HEK293 (cell line): ENCODE measurements at regions not wholly inside any gene's neighbourhood (a gene's known extent, or its start where the extent isn't known, plus 50 kb on each side); places are given as distances from the start of the nearest gene placed in this dataset.

Experiments used
- CTCF ChIA-PET: fragments of 350-600 bp; formaldehyde crosslinking; extraction: SDS; loops from one replicate; lab custom pipeline; 2021; ENCODE audit warnings: antibody characterized with exemption; lab: Yijun Ruan, JAX
- POLR2A ChIA-PET: fragments of 300-600 bp; formaldehyde crosslinking; extraction: SDS; loops from one replicate; lab custom pipeline; 2020; ENCODE audit warnings: antibody characterized with exemption, inconsistent platforms; lab: Yijun Ruan, JAX
- H3K27ac ChIP-seq: fragments of 200-500 bp; sonication (Bioruptor generic); 2 replicates; pipeline ENCODE4 v1.5.1; 2014; ENCODE audit warnings: low read depth, low read length, control low read depth, inconsistent platforms; ENCODE audit errors: extremely low read depth
- H3K36me3 ChIP-seq, 2 experiments: fragments of 200-500 bp in 1 of 2; sonication (Bioruptor generic) in 1 of 2; 1 replicate in 1 of 2; 2 replicates in 1 of 2; pipeline ENCODE4 v1.5.1; 2014 to 2017; ENCODE audit warnings: inconsistent platforms in 2 of 2, low read length in 2 of 2; ENCODE audit not compliant: control insufficient read depth in 2 of 2, insufficient read depth in 1 of 2
- H3K4me1 ChIP-seq: fragments of 200-500 bp; sonication (Bioruptor generic); 2 replicates; pipeline ENCODE4 v1.5.1; 2014; ENCODE audit warnings: mild to moderate bottlenecking, low read length, inconsistent platforms; ENCODE audit not compliant: control insufficient read depth, insufficient read depth
- H3K4me3 ChIP-seq: 2 replicates; pipeline ENCODE4 v1.5.1; 2011; ENCODE audit warnings: low read depth, mild to moderate bottlenecking, control low read depth, low read length, moderate library complexity
- H3K9me3 ChIP-seq: fragments of 200-500 bp; sonication (Bioruptor generic); 2 replicates; pipeline ENCODE4 v1.5.1; 2014; ENCODE audit warnings: low read depth, low read length, inconsistent platforms; ENCODE audit not compliant: control insufficient read depth, insufficient read depth
- BCL11A ChIP-seq: fragments of 450-650 bp; formaldehyde crosslinking; IDR thresholded peaks from 2 replicates; pipeline ENCODE4 v1.5.1; 2016; ENCODE audit warnings: low read depth, missing biosample characterization, missing genetic modification characterization
- SALL2 ChIP-seq: fragments of 450-650 bp; formaldehyde crosslinking; IDR thresholded peaks from 2 replicates; pipeline ENCODE4 v1.5.0; 2017; ENCODE audit warnings: missing biosample characterization, mild to moderate bottlenecking, missing genetic modification characterization, borderline replicate concordance
- WT1 ChIP-seq: fragments of 450-650 bp; formaldehyde crosslinking; IDR thresholded peaks from 2 replicates; pipeline ENCODE4 v1.5.1; 2016; ENCODE audit warnings: missing biosample characterization, missing genetic modification characterization
- ZBTB48 ChIP-seq: fragments of 450-650 bp; formaldehyde crosslinking; IDR thresholded peaks from 2 replicates; pipeline ENCODE4 v1.5.1; 2016; ENCODE audit warnings: missing biosample characterization, missing genetic modification characterization
- ZBTB8A ChIP-seq: fragments of 450-650 bp; formaldehyde crosslinking; IDR thresholded peaks from 2 replicates; pipeline ENCODE4 v1.5.1; 2016; ENCODE audit warnings: missing biosample characterization, missing genetic modification characterization
- ZNF146 ChIP-seq: fragments of 450-650 bp; formaldehyde crosslinking; IDR thresholded peaks from 2 replicates; pipeline ENCODE4 v1.5.1; 2016; ENCODE audit warnings: missing biosample characterization, missing genetic modification characterization
- ZNF302 ChIP-seq: fragments of 450-650 bp; formaldehyde crosslinking; IDR thresholded peaks from 2 replicates; pipeline ENCODE4 v1.5.1; 2016; ENCODE audit warnings: missing biosample characterization, missing genetic modification characterization, low read depth
- ZNF423 ChIP-seq: fragments of 450-650 bp; formaldehyde crosslinking; IDR thresholded peaks from 2 replicates; pipeline ENCODE4 v1.5.1; 2016; ENCODE audit warnings: missing biosample characterization, missing genetic modification characterization
- ZNF544 ChIP-seq: fragments of 450-650 bp; formaldehyde crosslinking; IDR thresholded peaks from 2 replicates; pipeline ENCODE4 v1.5.0; 2017; ENCODE audit warnings: missing biosample characterization, missing genetic modification characterization
- ZNF560 ChIP-seq: fragments of 450-650 bp; formaldehyde crosslinking; IDR thresholded peaks from 2 replicates; pipeline ENCODE4 v1.5.1; 2017; ENCODE audit warnings: missing biosample characterization, missing genetic modification characterization, borderline replicate concordance
- ZNF707 ChIP-seq: fragments of 450-650 bp; formaldehyde crosslinking; IDR thresholded peaks from 2 replicates; pipeline ENCODE4 v1.5.1; 2016; ENCODE audit warnings: missing biosample characterization, missing genetic modification characterization
- TF ChIP-seq, protein P1 (sequence below): fragments of 450-650 bp; formaldehyde crosslinking; IDR thresholded peaks from 2 replicates; pipeline ENCODE4 v1.5.1; 2016; ENCODE audit warnings: missing biosample characterization, missing genetic modification characterization
- TF ChIP-seq, protein P2 (sequence below): fragments of 450-650 bp; formaldehyde crosslinking; IDR thresholded peaks from 2 replicates; pipeline ENCODE4 v1.5.1; 2016; ENCODE audit warnings: missing biosample characterization, missing genetic modification characterization
- TF ChIP-seq, protein P3 (sequence below): fragments of 450-650 bp; formaldehyde crosslinking; IDR thresholded peaks from 2 replicates; pipeline ENCODE4 v1.5.1; 2017; ENCODE audit warnings: missing biosample characterization, missing genetic modification characterization
- TF ChIP-seq, protein P4 (sequence below): fragments of 450-650 bp; formaldehyde crosslinking; IDR thresholded peaks from 2 replicates; pipeline ENCODE4 v1.5.1; 2016; ENCODE audit warnings: missing biosample characterization, missing genetic modification characterization
- TF ChIP-seq, protein P5 (sequence below): fragments of 450-650 bp; formaldehyde crosslinking; IDR thresholded peaks from 2 replicates; pipeline ENCODE4 v1.5.1; 2017; ENCODE audit warnings: missing biosample characterization, missing genetic modification characterization

DNA sequence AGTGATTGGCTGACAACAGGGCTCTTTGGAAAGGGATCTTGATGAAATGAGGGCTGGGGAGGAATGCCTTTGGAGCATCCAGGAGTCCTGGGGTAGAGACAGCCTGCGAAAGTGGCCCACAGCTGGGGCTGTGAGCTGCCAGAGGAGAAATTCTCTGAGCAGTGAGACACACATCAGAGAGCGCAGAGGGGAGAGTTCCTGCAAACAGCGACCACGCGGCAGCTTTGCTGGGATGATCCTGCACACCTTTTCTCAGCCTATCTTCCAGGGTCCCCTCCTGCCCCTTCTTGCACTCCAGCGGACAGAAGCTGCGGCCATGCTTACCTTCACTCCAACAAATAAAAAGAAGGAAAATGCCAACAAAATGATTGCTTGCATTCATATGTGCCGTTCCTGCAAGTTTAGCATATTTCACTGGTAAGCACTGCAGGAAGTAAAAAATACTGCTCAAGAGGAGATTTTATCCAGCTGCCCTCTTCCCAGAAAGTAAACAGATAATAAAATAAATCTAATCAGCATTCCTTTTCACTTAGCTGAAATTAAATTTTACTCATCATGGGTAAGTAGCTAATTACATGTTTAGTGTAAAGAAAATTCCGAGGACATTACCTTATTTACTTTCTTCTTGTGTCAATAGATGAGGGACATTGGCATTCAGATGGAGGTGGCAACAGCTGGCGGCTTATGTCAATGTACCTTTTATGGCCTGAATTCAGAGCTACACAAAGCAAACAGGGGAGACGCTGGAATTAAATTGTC lies 339.9 kb upstream of the ARID1B start (continued):
- peak; percentile 65 for TF ChIP-seq WT1

DNA sequence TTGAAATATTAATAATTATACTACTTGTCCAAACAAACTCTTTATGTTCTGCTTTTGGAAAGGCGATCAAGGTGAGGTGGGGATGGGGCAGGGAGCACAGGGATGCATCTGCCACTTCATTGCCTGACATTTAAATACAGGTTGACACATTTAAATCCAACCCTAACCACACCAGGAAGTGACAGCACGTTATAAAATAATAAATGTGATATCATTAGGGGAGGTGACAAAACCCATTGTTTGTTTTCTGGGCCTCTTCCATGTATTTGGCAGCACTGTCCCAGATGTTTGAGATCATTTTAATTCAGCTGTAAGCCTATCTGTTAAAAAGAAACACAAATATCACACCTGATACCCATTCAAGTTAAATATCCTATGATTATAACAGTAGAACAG lies 342.4 kb upstream of the ARID1B start:
- Histone ChIP-seq H3K27ac (no peak overlapping the region), H3K4me3 (no peak overlapping the region), H3K9me3 (no peaks in the 10 kb centered on the region), H3K4me1 (no peaks in the 10 kb centered on the region; the same call in 1 of the 2 replicates), H3K36me3 (no peaks in the 10 kb centered on the region)
- ChIA-PET CTCF (interaction anchor here (0.7 kb wide), 1 partner anchor 750 kb away, joined by 4 read pairs; no protein-coding TSS in a partner anchor), POLR2A (no interaction called here)
- TF ChIP-seq ZNF544 (tag by site-specific recombination) (no peak), ZNF423 (no peak), ZBTB8A (no peak), ZNF560 (tag by site-specific recombination) (no peak)

DNA sequence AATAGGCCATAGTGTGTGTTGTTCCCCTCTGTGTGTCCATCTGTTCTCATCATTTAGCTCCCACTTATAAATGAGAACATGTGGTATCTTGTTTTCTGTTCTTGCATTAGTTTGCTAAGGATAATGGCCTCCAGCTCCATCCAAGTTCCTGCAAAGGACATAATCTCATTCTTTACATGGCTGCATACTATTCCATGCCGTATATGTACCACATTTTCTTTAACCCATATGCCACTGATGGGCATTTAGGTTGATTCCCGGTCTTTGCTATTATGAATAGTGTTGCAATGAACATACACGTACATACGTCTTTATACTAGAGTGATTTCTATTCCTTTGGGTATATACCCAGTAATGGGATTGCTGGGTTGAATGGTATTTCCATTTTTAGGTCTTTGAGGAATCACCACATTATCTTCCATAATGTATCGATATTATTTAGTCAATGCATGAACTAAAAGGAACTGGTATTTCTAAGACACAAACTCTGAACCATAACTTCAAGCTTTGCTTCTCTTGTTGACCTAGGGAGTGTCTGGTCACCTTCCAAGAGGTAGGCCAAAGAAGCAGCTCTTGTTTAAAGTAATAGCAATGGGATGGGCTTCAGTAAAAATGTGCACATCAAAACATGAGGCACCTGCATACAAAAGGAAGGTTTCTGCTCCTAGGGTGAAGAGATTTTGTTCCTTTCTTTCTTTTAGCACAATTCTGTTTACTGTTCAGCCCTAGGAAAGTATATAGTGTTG lies 343.0 kb upstream of the ARID1B start:
- H3K4me3 ChIP-seq: no peak overlapping the region
- no peaks in the 10 kb centered on the region; the same call in 1 of the 2 replicates for H3K4me1 ChIP-seq
- no peak for TF ChIP-seq SALL2 (tag by site-specific recombination)
- peak; percentile 42; the same call in 1 of the 2 replicates for TF ChIP-seq ZNF146 (tag by site-specific recombination)
- H3K9me3 ChIP-seq: no peaks in the 10 kb centered on the region
- ChIA-PET CTCF (interaction anchor here (0.7 to 0.8 kb wide), 2 partner anchors 17 to 751 kb away, joined by 3 to 4 read pairs; no protein-coding TSS in a partner anchor), POLR2A (no interaction called here)
- no peak overlapping the region for H3K27ac ChIP-seq
- H3K36me3 ChIP-seq: no peaks in the 10 kb centered on the region

DNA sequence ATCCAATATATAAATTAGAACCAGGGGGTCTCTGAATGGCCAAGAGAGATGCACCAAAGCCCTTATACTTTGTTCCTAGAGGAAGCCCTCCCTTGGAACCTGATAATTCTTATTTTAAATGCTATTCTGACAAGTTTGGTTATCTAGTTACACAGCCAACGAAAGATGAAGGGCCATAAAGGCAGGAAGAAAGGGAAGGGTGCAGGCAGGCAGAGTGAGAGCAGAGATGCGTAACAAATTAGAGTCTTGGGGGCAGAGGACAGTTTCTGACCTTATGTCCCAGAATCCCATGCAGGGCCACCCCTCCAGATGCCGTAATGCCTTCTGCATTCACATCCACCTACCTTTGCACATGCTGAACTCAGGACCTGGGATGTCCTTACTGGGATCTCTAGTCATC lies 344.6 kb upstream of the ARID1B start:
- H3K9me3 ChIP-seq: no peaks in the 10 kb centered on the region
- POLR2A ChIA-PET: no interaction called here
- TF ChIP-seq ZBTB48 (tag by site-specific recombination) (no peak), BCL11A (tag by site-specific recombination) (no peak), ZNF302 (tag by site-specific recombination) (no peak), ZNF707 (tag by site-specific recombination) (no peak)
- TF ChIP-seq, protein P1, sequence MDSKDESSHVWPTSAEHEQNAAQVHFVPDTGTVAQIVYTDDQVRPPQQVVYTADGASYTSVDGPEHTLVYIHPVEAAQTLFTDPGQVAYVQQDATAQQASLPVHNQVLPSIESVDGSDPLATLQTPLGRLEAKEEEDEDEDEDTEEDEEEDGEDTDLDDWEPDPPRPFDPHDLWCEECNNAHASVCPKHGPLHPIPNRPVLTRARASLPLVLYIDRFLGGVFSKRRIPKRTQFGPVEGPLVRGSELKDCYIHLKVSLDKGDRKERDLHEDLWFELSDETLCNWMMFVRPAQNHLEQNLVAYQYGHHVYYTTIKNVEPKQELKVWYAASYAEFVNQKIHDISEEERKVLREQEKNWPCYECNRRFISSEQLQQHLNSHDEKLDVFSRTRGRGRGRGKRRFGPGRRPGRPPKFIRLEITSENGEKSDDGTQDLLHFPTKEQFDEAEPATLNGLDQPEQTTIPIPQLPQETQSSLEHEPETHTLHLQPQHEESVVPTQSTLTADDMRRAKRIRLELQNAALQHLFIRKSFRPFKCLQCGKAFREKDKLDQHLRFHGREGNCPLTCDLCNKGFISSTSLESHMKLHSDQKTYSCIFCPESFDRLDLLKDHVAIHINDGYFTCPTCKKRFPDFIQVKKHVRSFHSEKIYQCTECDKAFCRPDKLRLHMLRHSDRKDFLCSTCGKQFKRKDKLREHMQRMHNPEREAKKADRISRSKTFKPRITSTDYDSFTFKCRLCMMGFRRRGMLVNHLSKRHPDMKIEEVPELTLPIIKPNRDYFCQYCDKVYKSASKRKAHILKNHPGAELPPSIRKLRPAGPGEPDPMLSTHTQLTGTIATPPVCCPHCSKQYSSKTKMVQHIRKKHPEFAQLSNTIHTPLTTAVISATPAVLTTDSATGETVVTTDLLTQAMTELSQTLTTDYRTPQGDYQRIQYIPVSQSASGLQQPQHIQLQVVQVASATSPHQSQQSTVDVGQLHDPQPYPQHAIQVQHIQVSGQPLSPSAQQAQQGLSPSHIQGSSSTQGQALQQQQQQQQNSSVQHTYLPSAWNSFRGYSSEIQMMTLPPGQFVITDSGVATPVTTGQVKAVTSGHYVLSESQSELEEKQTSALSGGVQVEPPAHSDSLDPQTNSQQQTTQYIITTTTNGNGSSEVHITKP (tag by site-specific recombination): no peak
- TF ChIP-seq, protein P2, sequence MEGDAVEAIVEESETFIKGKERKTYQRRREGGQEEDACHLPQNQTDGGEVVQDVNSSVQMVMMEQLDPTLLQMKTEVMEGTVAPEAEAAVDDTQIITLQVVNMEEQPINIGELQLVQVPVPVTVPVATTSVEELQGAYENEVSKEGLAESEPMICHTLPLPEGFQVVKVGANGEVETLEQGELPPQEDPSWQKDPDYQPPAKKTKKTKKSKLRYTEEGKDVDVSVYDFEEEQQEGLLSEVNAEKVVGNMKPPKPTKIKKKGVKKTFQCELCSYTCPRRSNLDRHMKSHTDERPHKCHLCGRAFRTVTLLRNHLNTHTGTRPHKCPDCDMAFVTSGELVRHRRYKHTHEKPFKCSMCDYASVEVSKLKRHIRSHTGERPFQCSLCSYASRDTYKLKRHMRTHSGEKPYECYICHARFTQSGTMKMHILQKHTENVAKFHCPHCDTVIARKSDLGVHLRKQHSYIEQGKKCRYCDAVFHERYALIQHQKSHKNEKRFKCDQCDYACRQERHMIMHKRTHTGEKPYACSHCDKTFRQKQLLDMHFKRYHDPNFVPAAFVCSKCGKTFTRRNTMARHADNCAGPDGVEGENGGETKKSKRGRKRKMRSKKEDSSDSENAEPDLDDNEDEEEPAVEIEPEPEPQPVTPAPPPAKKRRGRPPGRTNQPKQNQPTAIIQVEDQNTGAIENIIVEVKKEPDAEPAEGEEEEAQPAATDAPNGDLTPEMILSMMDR (tag by site-specific recombination): no peak
- TF ChIP-seq, protein P3, sequence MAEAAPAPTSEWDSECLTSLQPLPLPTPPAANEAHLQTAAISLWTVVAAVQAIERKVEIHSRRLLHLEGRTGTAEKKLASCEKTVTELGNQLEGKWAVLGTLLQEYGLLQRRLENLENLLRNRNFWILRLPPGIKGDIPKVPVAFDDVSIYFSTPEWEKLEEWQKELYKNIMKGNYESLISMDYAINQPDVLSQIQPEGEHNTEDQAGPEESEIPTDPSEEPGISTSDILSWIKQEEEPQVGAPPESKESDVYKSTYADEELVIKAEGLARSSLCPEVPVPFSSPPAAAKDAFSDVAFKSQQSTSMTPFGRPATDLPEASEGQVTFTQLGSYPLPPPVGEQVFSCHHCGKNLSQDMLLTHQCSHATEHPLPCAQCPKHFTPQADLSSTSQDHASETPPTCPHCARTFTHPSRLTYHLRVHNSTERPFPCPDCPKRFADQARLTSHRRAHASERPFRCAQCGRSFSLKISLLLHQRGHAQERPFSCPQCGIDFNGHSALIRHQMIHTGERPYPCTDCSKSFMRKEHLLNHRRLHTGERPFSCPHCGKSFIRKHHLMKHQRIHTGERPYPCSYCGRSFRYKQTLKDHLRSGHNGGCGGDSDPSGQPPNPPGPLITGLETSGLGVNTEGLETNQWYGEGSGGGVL: no peak
- TF ChIP-seq, protein P4, sequence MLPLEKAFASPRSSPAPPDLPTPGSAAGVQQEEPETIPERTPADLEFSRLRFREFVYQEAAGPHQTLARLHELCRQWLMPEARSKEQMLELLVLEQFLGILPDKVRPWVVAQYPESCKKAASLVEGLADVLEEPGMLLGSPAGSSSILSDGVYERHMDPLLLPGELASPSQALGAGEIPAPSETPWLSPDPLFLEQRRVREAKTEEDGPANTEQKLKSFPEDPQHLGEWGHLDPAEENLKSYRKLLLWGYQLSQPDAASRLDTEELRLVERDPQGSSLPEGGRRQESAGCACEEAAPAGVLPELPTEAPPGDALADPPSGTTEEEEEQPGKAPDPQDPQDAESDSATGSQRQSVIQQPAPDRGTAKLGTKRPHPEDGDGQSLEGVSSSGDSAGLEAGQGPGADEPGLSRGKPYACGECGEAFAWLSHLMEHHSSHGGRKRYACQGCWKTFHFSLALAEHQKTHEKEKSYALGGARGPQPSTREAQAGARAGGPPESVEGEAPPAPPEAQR (tag by site-specific recombination): no peak
- TF ChIP-seq, protein P5, sequence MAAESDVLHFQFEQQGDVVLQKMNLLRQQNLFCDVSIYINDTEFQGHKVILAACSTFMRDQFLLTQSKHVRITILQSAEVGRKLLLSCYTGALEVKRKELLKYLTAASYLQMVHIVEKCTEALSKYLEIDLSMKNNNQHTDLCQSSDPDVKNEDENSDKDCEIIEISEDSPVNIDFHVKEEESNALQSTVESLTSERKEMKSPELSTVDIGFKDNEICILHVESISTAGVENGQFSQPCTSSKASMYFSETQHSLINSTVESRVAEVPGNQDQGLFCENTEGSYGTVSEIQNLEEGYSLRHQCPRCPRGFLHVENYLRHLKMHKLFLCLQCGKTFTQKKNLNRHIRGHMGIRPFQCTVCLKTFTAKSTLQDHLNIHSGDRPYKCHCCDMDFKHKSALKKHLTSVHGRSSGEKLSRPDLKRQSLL (tag by site-specific recombination): no peak
- TF ChIP-seq, all 188 proteins: peak for 0
- Histone ChIP-seq H3K4me3 (no peak overlapping the region), H3K36me3 (no peaks in the 10 kb centered on the region), H3K27ac (no peak overlapping the region), H3K4me1 (no peaks in the 10 kb centered on the region; the same call in 1 of the 2 replicates)
- CTCF ChIA-PET: no interaction called here
